WTC11 (cell line): ENCODE measurements at regions not wholly inside any gene's neighbourhood (a gene's known extent, or its start where the extent isn't known, plus 50 kb on each side); places are given as distances from the start of the nearest gene placed in this dataset.

ENCODE experiments used
- ATAC-seq: fragments of 200-7000 bp; cut with Tn5 transposase; 2 replicates; pipeline ENCODE4 v1.10.0; 2021; ENCODE audit warnings: mild to moderate bottlenecking, moderate library complexity
- CTCF ChIA-PET: fragments of 300-600 bp; sonication (Branson Sonifier 250); formaldehyde crosslinking; loops from one replicate; lab custom pipeline; 2021; ENCODE audit warnings: antibody characterized with exemption; lab: Charles Lee
- POLR2A ChIA-PET: fragments of 350-600 bp; sonication (Branson Sonifier 250); formaldehyde crosslinking; loops from one replicate; lab custom pipeline; 2021; ENCODE audit warnings: antibody characterized with exemption; lab: Charles Lee
- DNase-seq: peaks from one replicate; pipeline ENCODE4 v3.0.0; 2021; ENCODE audit warnings: low spot score
- H3K27ac Mint-ChIP-seq: 2 replicates; pipeline ENCODE4 v1.8.0; 2021; ENCODE audit warnings: mixed read lengths
- H3K27me3 Mint-ChIP-seq: 2 replicates; pipeline ENCODE4 v1.8.0; 2021; ENCODE audit warnings: low read depth, mild to moderate bottlenecking, moderate library complexity, mixed read lengths
- H3K36me3 Mint-ChIP-seq: 2 replicates; pipeline ENCODE4 v1.8.0; 2021; ENCODE audit warnings: mixed read lengths
- H3K4me1 Mint-ChIP-seq: 2 replicates; pipeline ENCODE4 v1.8.0; 2022; ENCODE audit warnings: mixed read lengths
- H3K4me3 Mint-ChIP-seq: 2 replicates; pipeline ENCODE4 v1.8.0; 2021; ENCODE audit warnings: mild to moderate bottlenecking, moderate library complexity, mixed read lengths
- H3K9me3 Mint-ChIP-seq: 2 replicates; pipeline ENCODE4 v1.8.0; 2021; ENCODE audit warnings: mixed read lengths
- AR ChIP-seq: fragments of 250-450 bp; sonication (Bioruptor Pico); IDR thresholded peaks from 2 replicates; pipeline ENCODE4 v1.9.0; 2021; ENCODE audit warnings: mild to moderate bottlenecking
- CTCF ChIP-seq: fragments of 200-600 bp; IDR thresholded peaks from 2 replicates; pipeline ENCODE4 v1.8.0; 2022; ENCODE audit warnings: antibody characterized with exemption
- E2F1 ChIP-seq: sonication (generic); formaldehyde crosslinking; IDR thresholded peaks from 2 replicates; pipeline ENCODE4 v1.8.0; 2022; ENCODE audit warnings: mild to moderate bottlenecking, missing genetic modification reagents
- ERG ChIP-seq: fragments of 250-450 bp; sonication (Bioruptor Pico); IDR thresholded peaks from 2 replicates; pipeline ENCODE4 v1.8.0; 2021; ENCODE audit warnings: mild to moderate bottlenecking
- FOXJ3 ChIP-seq: sonication (generic); formaldehyde crosslinking; IDR thresholded peaks from 2 replicates; pipeline ENCODE4 v1.9.0; 2021; ENCODE audit warnings: missing genetic modification reagents, mild to moderate bottlenecking, borderline replicate concordance
- FOXP4 ChIP-seq: sonication (generic); formaldehyde crosslinking; IDR thresholded peaks from 2 replicates; pipeline ENCODE4 v1.8.0; 2022; ENCODE audit warnings: mild to moderate bottlenecking, missing genetic modification reagents
- GRHL2 ChIP-seq: fragments of 250-450 bp; sonication (Bioruptor Pico); IDR thresholded peaks from 2 replicates; pipeline ENCODE4 v1.8.0; 2022; ENCODE audit warnings: mild to moderate bottlenecking, moderate library complexity; ENCODE audit not compliant: insufficient replicate concordance, severe bottlenecking
- IRF1 ChIP-seq: sonication (generic); formaldehyde crosslinking; IDR thresholded peaks from 2 replicates; pipeline ENCODE4 v1.8.0; 2023; ENCODE audit warnings: missing genetic modification reagents
- MLX ChIP-seq: sonication (generic); formaldehyde crosslinking; IDR thresholded peaks from 2 replicates; pipeline ENCODE4 v1.8.1; 2023; ENCODE audit warnings: mild to moderate bottlenecking, missing genetic modification reagents, moderate library complexity
- NR1H2 ChIP-seq: sonication (generic); formaldehyde crosslinking; IDR thresholded peaks from 2 replicates; pipeline ENCODE4 v1.9.0; 2021; ENCODE audit warnings: mild to moderate bottlenecking, moderate library complexity, missing genetic modification reagents
- PRRX2 ChIP-seq: fragments of 250-450 bp; sonication (Bioruptor Pico); IDR thresholded peaks from 2 replicates; pipeline ENCODE4 v1.8.0; 2021; ENCODE audit warnings: mild to moderate bottlenecking
- SOX15 ChIP-seq: fragments of 250-450 bp; sonication (Bioruptor Pico); IDR thresholded peaks from 2 replicates; pipeline ENCODE4 v1.9.0; 2021; ENCODE audit warnings: mild to moderate bottlenecking
- SP1 ChIP-seq: sonication (generic); formaldehyde crosslinking; conservative IDR thresholded peaks from 2 replicates; pipeline ENCODE4 v1.8.1; 2022; ENCODE audit warnings: missing genetic modification reagents
- STAT6 ChIP-seq: sonication (generic); formaldehyde crosslinking; conservative IDR thresholded peaks from 2 replicates; pipeline ENCODE4 v1.8.1; 2023; ENCODE audit warnings: mild to moderate bottlenecking, low read depth, missing genetic modification reagents, moderate library complexity
- TP53 ChIP-seq: sonication (generic); formaldehyde crosslinking; IDR thresholded peaks from 2 replicates; pipeline ENCODE4 v1.8.1; 2023; ENCODE audit warnings: mild to moderate bottlenecking, missing genetic modification reagents
- ZNF138 ChIP-seq: sonication (generic); formaldehyde crosslinking; conservative IDR thresholded peaks from 2 replicates; pipeline ENCODE4 v1.8.1; 2022; ENCODE audit warnings: mild to moderate bottlenecking, moderate library complexity, missing genetic modification reagents
- ZNF416 ChIP-seq: fragments of 250-450 bp; sonication (Bioruptor Pico); IDR thresholded peaks from 2 replicates; pipeline ENCODE4 v1.9.0; 2021; ENCODE audit warnings: mild to moderate bottlenecking, inconsistent platforms
- ZNF425 ChIP-seq: fragments of 250-450 bp; sonication (Bioruptor Pico); conservative IDR thresholded peaks from 2 replicates; pipeline ENCODE4 v1.9.0; 2021; ENCODE audit warnings: mild to moderate bottlenecking
- ZNF512 ChIP-seq: sonication (generic); formaldehyde crosslinking; IDR thresholded peaks from 2 replicates; pipeline ENCODE4 v1.8.1; 2022; ENCODE audit warnings: missing genetic modification reagents, borderline replicate concordance

GRCh38 chr15:54850101-54850500 is 346.6 kb downstream of the RSL24D1 start (continued):
- TF ChIP-seq ZNF425 (no peak), ZNF512 (no peak), FOXP4 (CRISPR knock-in tag) (no peak), MLX (CRISPR knock-in tag) (no peak), STAT6 (CRISPR knock-in tag) (no peak)
- TF ChIP-seq, all 79 proteins: peak for 0

GRCh38 chr15:54843006-54843405 is 353.7 kb downstream of the RSL24D1 start:
- ATAC-seq (no peak), DNase-seq (no peak)
- no peaks in the 10 kb centered on the region for H3K27me3 Mint-ChIP-seq
- no peak for TF ChIP-seq ZNF416 (CRISPR knock-in tag)
- TF ChIP-seq CTCF = no peak
- no peak for TF ChIP-seq E2F1
- no peak for TF ChIP-seq ERG
- no peak for TF ChIP-seq PRRX2 (CRISPR knock-in tag)
- no peak for TF ChIP-seq SOX15 (CRISPR knock-in tag)
- no peak for TF ChIP-seq IRF1 (CRISPR knock-in tag)
- TF ChIP-seq AR = no peak
- no peak for TF ChIP-seq TP53 (CRISPR knock-in tag)
- no peak for TF ChIP-seq FOXJ3 (CRISPR knock-in tag)
- no peak for TF ChIP-seq ZNF138 (CRISPR knock-in tag)
- no peak for TF ChIP-seq NR1H2 (CRISPR knock-in tag)
- TF ChIP-seq SP1 (CRISPR knock-in tag) = no peak
- TF ChIP-seq GRHL2 (CRISPR knock-in tag) = no peak

More at GRCh38 chr15:54843006-54843405, 353.7 kb downstream of the RSL24D1 start:
- peaks cover 18% of the 10 kb centered on the region for H3K4me1 Mint-ChIP-seq
- POLR2A ChIA-PET = no interaction called here
- CTCF ChIA-PET = no interaction called here
- no peak overlapping the region for H3K4me3 Mint-ChIP-seq
- H3K9me3 Mint-ChIP-seq = no peaks in the 10 kb centered on the region
- H3K27ac Mint-ChIP-seq = no peak overlapping the region
- H3K36me3 Mint-ChIP-seq = no peaks in the 10 kb centered on the region
